RWPE1 (cell line): ENCODE measurements at regions not wholly inside any gene's neighbourhood (a gene's known extent, or its start where the extent isn't known, plus 50 kb on each side); places are given as distances from the start of the nearest gene placed in this dataset.

Experiments
- CTCF ChIA-PET: fragments of 350-600 bp; sonication (Branson Sonifier 250); formaldehyde crosslinking; extraction: SDS; loops from one replicate; lab custom pipeline; 2021; lab: Yijun Ruan, JAX
- POLR2A ChIA-PET: fragments of 400-600 bp; formaldehyde crosslinking; extraction: SDS; loops from one replicate; lab custom pipeline; 2020; ENCODE audit warnings: antibody characterized with exemption; ENCODE audit not compliant: low non-redundant PET; lab: Yijun Ruan, JAX
- DNase-seq: peaks from one replicate; pipeline ENCODE4 v3.0.0; 2012; ENCODE audit warnings: low spot score
- H3K27ac ChIP-seq: fragments of 450-650 bp; 2 replicates; pipeline ENCODE4 v1.5.1; 2017
- TF ChIP-seq, protein P1 (sequence below): fragments of 450-650 bp; conservative IDR thresholded peaks from 2 replicates; pipeline ENCODE4 v1.5.1; 2017; ENCODE audit warnings: low read depth, mild to moderate bottlenecking

DNA sequence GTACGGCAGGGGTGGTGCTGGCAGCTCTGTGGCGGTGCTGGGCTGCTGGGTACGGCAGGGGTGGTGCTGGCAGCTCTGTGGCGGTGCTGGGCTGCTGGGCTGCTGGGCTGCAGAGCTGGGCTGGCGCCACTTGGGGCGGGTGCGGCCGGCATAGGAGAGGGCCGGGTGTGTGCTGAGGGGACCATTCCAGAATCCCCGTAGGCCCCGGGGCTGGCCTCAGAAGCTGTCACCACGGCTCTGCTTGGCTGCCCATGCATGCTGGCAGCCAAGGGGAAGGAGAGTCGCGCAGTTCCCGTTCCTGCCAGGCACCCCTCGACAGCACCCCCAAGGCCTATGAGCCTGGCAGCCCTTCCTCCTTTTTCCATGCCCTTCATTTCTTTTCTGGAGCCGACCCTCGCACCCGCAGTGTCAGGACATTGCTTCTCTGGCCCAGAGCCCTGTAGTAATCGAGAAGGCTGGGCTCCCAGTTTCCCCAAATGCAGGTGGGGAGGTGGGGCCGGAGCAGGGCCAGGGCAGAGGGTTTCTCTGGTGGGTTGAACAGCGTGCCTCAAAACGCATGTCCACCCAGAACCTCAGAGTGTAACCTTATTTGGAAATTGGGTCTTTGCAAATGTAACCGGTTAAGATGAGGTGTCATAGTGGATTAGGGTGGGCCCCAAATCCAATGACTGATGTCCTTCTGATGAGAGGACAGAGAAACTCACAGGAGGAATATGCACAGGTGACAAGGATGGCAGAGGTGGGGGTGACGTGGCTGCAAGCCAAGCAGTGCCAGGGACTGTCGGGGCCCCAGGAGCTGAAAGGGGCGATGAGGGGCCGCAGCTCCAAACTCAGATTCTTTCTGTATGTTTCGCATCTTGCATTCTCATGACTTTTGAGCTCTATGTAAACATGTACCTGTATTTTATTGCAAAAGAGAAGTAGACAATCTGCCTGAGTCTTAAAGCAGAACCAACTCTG is 71.0 kb upstream of the ACTRT2 start:
- CTCF ChIA-PET, result no interaction called here
- DNase-seq, result no peak
- POLR2A ChIA-PET, result no interaction called here
- TF ChIP-seq, protein P1, sequence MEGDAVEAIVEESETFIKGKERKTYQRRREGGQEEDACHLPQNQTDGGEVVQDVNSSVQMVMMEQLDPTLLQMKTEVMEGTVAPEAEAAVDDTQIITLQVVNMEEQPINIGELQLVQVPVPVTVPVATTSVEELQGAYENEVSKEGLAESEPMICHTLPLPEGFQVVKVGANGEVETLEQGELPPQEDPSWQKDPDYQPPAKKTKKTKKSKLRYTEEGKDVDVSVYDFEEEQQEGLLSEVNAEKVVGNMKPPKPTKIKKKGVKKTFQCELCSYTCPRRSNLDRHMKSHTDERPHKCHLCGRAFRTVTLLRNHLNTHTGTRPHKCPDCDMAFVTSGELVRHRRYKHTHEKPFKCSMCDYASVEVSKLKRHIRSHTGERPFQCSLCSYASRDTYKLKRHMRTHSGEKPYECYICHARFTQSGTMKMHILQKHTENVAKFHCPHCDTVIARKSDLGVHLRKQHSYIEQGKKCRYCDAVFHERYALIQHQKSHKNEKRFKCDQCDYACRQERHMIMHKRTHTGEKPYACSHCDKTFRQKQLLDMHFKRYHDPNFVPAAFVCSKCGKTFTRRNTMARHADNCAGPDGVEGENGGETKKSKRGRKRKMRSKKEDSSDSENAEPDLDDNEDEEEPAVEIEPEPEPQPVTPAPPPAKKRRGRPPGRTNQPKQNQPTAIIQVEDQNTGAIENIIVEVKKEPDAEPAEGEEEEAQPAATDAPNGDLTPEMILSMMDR, result no peak
- H3K27ac ChIP-seq, result no peak overlapping the region

DNA sequence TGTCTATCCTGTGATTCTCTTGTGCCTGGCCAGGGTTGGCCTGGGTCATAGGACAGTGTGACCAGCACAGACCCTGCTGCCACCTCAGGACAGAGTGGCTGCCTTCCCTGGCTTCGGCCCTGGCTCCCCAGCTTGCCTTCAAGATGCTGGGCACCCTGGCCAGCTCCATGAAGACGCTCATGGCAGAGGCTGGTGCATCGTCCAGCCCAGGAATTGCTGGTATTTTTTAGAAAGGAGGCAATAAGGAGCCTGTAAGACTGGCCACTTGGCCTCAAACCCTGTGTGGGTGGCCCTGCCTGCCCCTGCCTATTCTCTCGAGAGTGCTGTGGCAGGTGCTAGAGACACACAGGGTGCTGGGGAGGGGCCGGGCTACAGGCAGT is 70.4 kb upstream of the ACTRT2 start:
- TF ChIP-seq, protein P1, result no peak
- no peak overlapping the region for H3K27ac ChIP-seq
- ChIA-PET POLR2A (no interaction called here), CTCF (no interaction called here)
- no peak for DNase-seq

DNA sequence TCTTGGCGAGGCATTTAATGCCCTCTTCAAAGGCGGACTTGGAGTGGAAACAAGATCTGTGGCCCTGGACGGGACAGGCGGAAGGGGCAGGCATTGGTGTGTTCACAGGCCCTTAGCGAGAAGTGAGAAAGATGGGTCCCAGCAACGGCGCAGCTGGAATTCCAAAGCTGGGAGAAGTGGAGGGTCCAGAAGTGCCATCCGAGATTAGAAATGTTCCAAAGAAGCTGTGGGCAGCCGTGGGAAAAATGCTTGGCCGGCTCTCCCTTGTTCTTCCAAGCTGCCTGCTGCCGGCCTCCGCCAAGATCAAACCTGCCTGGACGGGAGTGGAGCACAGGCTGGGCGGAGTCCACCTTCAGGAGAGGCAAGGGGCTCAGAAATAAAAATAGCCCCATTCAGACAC is 69.4 kb upstream of the ACTRT2 start:
- DNase-seq, result no peak
- ChIA-PET CTCF (interaction anchor here (0.6 kb wide), 1 partner anchor 339 kb away, joined by 3 read pairs; no protein-coding TSS in a partner anchor), POLR2A (no interaction called here)
- TF ChIP-seq, protein P1, result no peak
- H3K27ac ChIP-seq, result no peak overlapping the region

DNA sequence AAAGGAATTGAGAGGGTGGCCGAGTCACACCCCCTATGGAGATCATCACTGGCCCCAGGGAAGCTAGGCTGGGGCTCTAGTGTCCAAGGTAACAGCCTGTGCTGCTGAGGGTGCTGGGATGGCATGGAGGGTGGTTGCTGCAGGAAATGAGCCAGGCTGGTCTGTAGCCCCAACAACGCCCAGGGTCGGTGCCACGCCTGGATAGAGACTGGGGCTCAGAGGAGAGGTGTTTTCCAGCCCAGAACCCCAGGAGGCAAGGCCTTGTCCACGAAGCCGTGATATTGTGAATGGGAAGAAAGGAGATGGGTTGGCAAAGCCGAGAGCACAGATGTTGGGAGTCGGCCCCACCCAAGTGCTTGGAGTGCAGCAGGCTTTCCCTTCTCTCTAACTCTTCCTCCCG is 68.9 kb upstream of the ACTRT2 start:
- DNase-seq, result no peak
- TF ChIP-seq, protein P1, result no peak
- POLR2A ChIA-PET, result no interaction called here
- H3K27ac ChIP-seq, result no peak overlapping the region
- CTCF ChIA-PET, result interaction anchor here (0.6 kb wide), 1 partner anchor 338 kb away, joined by 3 read pairs; no protein-coding TSS in a partner anchor

DNA sequence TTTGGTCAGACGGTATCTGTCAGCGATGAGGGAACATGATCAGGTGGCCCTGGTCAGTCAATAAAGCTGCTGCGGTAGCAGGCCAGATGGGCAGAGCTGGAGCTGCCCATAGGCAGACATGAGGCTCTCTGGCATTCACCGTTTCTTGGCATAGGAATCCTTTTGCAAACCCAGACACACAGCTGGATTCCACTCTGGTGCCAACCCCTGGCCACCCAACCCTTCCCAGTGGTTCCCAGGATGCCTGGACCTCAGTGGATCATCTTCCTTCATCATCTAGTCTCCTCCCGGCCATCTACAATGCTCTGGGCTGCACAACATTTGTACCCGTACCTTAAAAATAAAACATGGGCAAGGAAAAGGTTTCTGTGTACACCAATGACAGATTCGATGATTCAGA is 68.3 kb upstream of the ACTRT2 start:
- ChIA-PET POLR2A (no interaction called here), CTCF (no interaction called here)
- DNase-seq, result no peak
- no peak overlapping the region for H3K27ac ChIP-seq
- TF ChIP-seq, protein P1, result no peak

DNA sequence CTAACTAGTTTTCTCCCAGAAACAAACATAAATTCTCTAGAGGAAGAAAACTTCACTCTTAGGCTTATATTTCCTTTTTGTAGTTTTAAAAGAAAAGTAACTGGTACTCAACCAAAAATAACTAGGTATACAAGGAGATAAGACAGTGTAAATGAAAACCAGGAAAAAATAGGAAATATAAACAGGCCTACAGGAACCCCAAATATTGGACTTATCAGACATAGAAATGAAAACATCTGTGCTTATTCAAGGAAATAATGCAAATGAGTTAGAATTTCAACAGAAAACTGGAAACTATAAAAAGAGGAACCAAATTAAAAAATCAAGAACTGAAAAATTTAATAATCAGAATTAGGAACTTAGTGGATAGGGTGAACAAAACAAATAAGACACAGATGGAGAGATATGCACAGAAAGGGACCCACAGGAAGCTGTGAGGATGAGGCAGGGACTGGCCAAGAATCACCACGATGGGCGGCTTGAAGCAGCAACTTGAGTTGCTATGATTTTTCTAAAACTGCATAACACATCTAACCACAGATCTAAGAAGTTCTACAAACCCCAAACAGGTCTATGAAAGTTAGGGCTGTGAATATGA is 67.5 kb upstream of the ACTRT2 start:
- DNase-seq, result no peak
- no peak overlapping the region for H3K27ac ChIP-seq
- POLR2A ChIA-PET, result no interaction called here
- CTCF ChIA-PET, result no interaction called here
- TF ChIP-seq, protein P1, result no peak
